Hematopoietic multipotent progenitor cell treated with erythropoietin and hydrocortisone succinate and interleukin-3 and kit ligand, for 17 days (in vitro differentiated cells): ENCODE measurements at regions not wholly inside any gene's neighbourhood (a gene's known extent, or its start where the extent isn't known, plus 50 kb on each side); places are given as distances from the start of the nearest gene placed in this dataset.
"Not testable (repeated sequence)": the region's sequence is repeated elsewhere in the genome, so short reads cannot be mapped to it uniquely, and the experiment has no call there.

ENCODE experiments used
- DNase-seq: peaks from one replicate; pipeline ENCODE4 v3.0.0-alpha.2; 2015; ENCODE audit warnings: low spot score

- DNase-seq = no peak
Observed at GRCh38 chr5:131005963-131006684, 158.9 kb downstream of the HINT1 start.

GRCh38 chr5:131001507-131001906, 163.5 kb downstream of the HINT1 start:
- no peak for DNase-seq

- no peak for DNase-seq
Observed at GRCh38 chr5:131000289-131000688, 164.8 kb downstream of the HINT1 start.

GRCh38 chr5:130996720-130997119, 168.3 kb downstream of the HINT1 start:
- DNase-seq = not testable (repeated sequence)

- DNase-seq = no peak
Observed at GRCh38 chr5:130995851-130996250, 169.2 kb downstream of the HINT1 start.

- DNase-seq = no peak
Observed at GRCh38 chr5:130995254-130995515, 169.9 kb downstream of the HINT1 start.

GRCh38 chr5:130994496-130995253, 170.4 kb downstream of the HINT1 start:
- DNase-seq = no peak

- no peak for DNase-seq
Observed at GRCh38 chr5:130992621-130993020, 172.4 kb downstream of the HINT1 start.

GRCh38 chr5:130992095-130992494, 173.0 kb downstream of the HINT1 start:
- no peak for DNase-seq

- DNase-seq = no peak
Observed at GRCh38 chr5:130985776-130986175, 179.3 kb downstream of the HINT1 start.

- no peak for DNase-seq
Observed at GRCh38 chr5:130981663-130982062, 183.4 kb downstream of the HINT1 start.

GRCh38 chr5:130978475-130978874, 186.6 kb downstream of the HINT1 start:
- DNase-seq = no peak

GRCh38 chr5:130976493-130976892, 188.6 kb downstream of the HINT1 start:
- DNase-seq = no peak

- DNase-seq = no peak
Observed at GRCh38 chr5:130975847-130976246, 189.2 kb downstream of the HINT1 start.

GRCh38 chr5:130975299-130975698, 189.8 kb downstream of the HINT1 start:
- no peak for DNase-seq

- no peak for DNase-seq
Observed at GRCh38 chr5:130974021-130974683, 190.9 kb downstream of the HINT1 start.

GRCh38 chr5:130966990-130967525, 198.0 kb downstream of the HINT1 start:
- no peak for DNase-seq

- no peak for DNase-seq
Observed at GRCh38 chr5:130965920-130966319, 199.1 kb downstream of the HINT1 start.

GRCh38 chr5:130965360-130965759, 199.7 kb downstream of the HINT1 start:
- no peak for DNase-seq

- no peak for DNase-seq
Observed at GRCh38 chr5:130964231-130965202, 200.5 kb downstream of the HINT1 start.

GRCh38 chr5:130963798-130964197, 201.3 kb downstream of the HINT1 start:
- no peak for DNase-seq

- no peak for DNase-seq
Observed at GRCh38 chr5:130957151-130957550, 207.9 kb downstream of the HINT1 start.
